B cell (primary cell): ENCODE measurements at regions not wholly inside any gene's neighbourhood (a gene's known extent, or its start where the extent isn't known, plus 50 kb on each side); places are given as distances from the start of the nearest gene placed in this dataset.

Experiments used
- ATAC-seq: fragments of 200-7000 bp; cut with Tn5 transposase; one replicate; pipeline ENCODE4 v1.10.0; 2021; ENCODE audit warnings: low read depth, mild to moderate bottlenecking, moderate number of reproducible peaks, moderate library complexity
- CTCF ChIA-PET: fragments of 350-600 bp; sonication (Branson Sonifier 250); formaldehyde crosslinking; loops from one replicate; lab custom pipeline; 2021; ENCODE audit warnings: antibody characterized with exemption, inconsistent platforms; lab: Charles Lee
- POLR2A ChIA-PET: fragments of 350-600 bp; sonication (Branson Sonifier 250); formaldehyde crosslinking; loops from one replicate; lab custom pipeline; 2021; ENCODE audit warnings: antibody characterized with exemption; lab: Charles Lee
- DNase-seq: peaks from one replicate; pipeline ENCODE4 v3.0.0; 2013
- H2AFZ ChIP-seq: 2 replicates; pipeline ENCODE4 v1.6.1; 2012; ENCODE audit warnings: mild to moderate bottlenecking, low read depth, low read length; ENCODE audit not compliant: insufficient read depth, poor library complexity, severe bottlenecking
- H3K27ac ChIP-seq, 2 donors: 1 replicate in 1 of 2; 2 replicates in 1 of 2; pipeline ENCODE4 v1.5.1; 2012 to 2013; ENCODE audit warnings: low read length in 2 of 2, mild to moderate bottlenecking in 2 of 2, moderate library complexity in 1 of 2
- H3K27me3 ChIP-seq, 4 experiments: fragments of 200-600 bp in 1 of 4; sonication (generic) in 1 of 4; replicated peaks in 1 of 4; 1 replicate in 2 of 4; 2 replicates in 2 of 4; pipeline versions ENCODE4 v1.6.1 to v1.7.0; 2013 to 2016; ENCODE audit warnings: low read length in 3 of 4, mild to moderate bottlenecking in 2 of 4, mixed read lengths in 1 of 4, moderate library complexity in 1 of 4; ENCODE audit not compliant: insufficient read depth in 4 of 4, control insufficient read depth in 3 of 4; ENCODE audit errors: control extremely low read depth in 1 of 4
- H3K36me3 ChIP-seq, 2 experiments: replicated peaks in 1 of 2; 1 replicate in 1 of 2; 2 replicates in 1 of 2; pipeline versions ENCODE4 v1.6.1 to v1.7.1; 2013; ENCODE audit warnings: low read length in 1 of 2; ENCODE audit not compliant: insufficient read depth in 2 of 2, control insufficient read depth in 1 of 2; ENCODE audit errors: control extremely low read depth in 1 of 2, extremely low read depth in 1 of 2
- H3K4me1 ChIP-seq, 2 donors: fragments of 200-600 bp in 1 of 2; sonication (generic) in 1 of 2; 1 replicate in 1 of 2; 2 replicates in 1 of 2; pipeline versions ENCODE4 v1.5.1 to v1.6.1; 2013 to 2017; ENCODE audit warnings: low read length in 2 of 2; ENCODE audit not compliant: control insufficient read depth in 2 of 2, insufficient read depth in 2 of 2
- H3K4me2 ChIP-seq: replicated peaks from 2 replicates; pipeline ENCODE3; 2012; ENCODE audit warnings: mild to moderate bottlenecking, low read depth, low read length; ENCODE audit not compliant: poor library complexity, severe bottlenecking
- H3K4me3 ChIP-seq, 5 experiments: fragments of 200-600 bp in 1 of 5; sonication (generic) in 1 of 5; 1 replicate in 3 of 5; 2 replicates in 2 of 5; pipeline versions ENCODE4 v1.5.1 to v1.7.0; 2011 to 2016; ENCODE audit warnings: low read length in 4 of 5, mild to moderate bottlenecking in 4 of 5, low read depth in 2 of 5, control low read depth in 1 of 5, moderate library complexity in 1 of 5; ENCODE audit not compliant: insufficient read depth in 1 of 5; ENCODE audit errors: control extremely low read depth in 1 of 5, extremely low read depth in 1 of 5
- H3K79me2 ChIP-seq: fragments of 200-600 bp; sonication (generic); one replicate; pipeline ENCODE4 v1.6.0; 2016; ENCODE audit warnings: low read length; ENCODE audit not compliant: control insufficient read depth, insufficient read depth
- H3K9ac ChIP-seq: fragments of 200-600 bp; sonication (generic); 2 replicates; pipeline ENCODE4 v1.6.1; 2017; ENCODE audit warnings: mild to moderate bottlenecking, low read length, moderate library complexity
- H3K9me3 ChIP-seq, 3 donors: one replicate each; pipeline versions ENCODE4 v1.6.1 to v1.7.1; 2013; ENCODE audit warnings: low read length in 2 of 3; ENCODE audit not compliant: control insufficient read depth in 2 of 3, insufficient read depth in 1 of 3; ENCODE audit errors: control extremely low read depth in 1 of 3
- H4K20me1 ChIP-seq: 2 replicates; pipeline ENCODE4 v1.6.0; 2012; ENCODE audit warnings: mild to moderate bottlenecking, low read length; ENCODE audit not compliant: insufficient read depth, control insufficient read depth, poor library complexity, severe bottlenecking
- H3K27ac Mint-ChIP-seq: one replicate; pipeline ENCODE4 v1.8.0; 2021; ENCODE audit warnings: mixed read lengths
- H3K27me3 Mint-ChIP-seq: one replicate; pipeline ENCODE4 v1.8.0; 2021; ENCODE audit warnings: mixed read lengths
- H3K4me1 Mint-ChIP-seq: one replicate; pipeline ENCODE4 v1.8.0; 2021; ENCODE audit warnings: mixed read lengths
- H3K4me3 Mint-ChIP-seq: one replicate; pipeline ENCODE4 v1.8.0; 2021; ENCODE audit warnings: mixed read lengths
- H3K9me3 Mint-ChIP-seq: one replicate; pipeline ENCODE4 v1.8.0; 2022; ENCODE audit warnings: mixed read lengths; ENCODE audit not compliant: insufficient read depth
- CTCF ChIP-seq: fragments of 200-600 bp; IDR thresholded peaks from one replicate; pipeline ENCODE4 v1.8.0; 2022; ENCODE audit warnings: antibody characterized with exemption, mild to moderate bottlenecking
- EZH2 ChIP-seq: IDR thresholded peaks from 2 replicates; pipeline ENCODE4 v1.6.1; 2012; ENCODE audit warnings: borderline replicate concordance, low read depth, mild to moderate bottlenecking, moderate library complexity, low read length; ENCODE audit not compliant: insufficient read depth, poor library complexity, severe bottlenecking
- WGBS: methylation state at CpG from one replicate; pipeline ENCODE4 v1.1.5; 2013; ENCODE audit warnings: missing lambda C conversion rate; ENCODE audit not compliant: insufficient coverage; 5-methylcytosine and 5-hydroxymethylcytosine counted together
- intact Hi-C: fragments of 100-400 bp; cut with micrococcal nuclease; formaldehyde crosslinking; loops from one replicate; pipeline ENCODE4 v1.10.0; 2022

- no CpG with 5 or more reads among the region's 2 CpGs for WGBS
- H3K27me3 ChIP-seq: no peaks in the 10 kb centered on the region
- no peak overlapping the region for H2AFZ ChIP-seq
- POLR2A ChIA-PET: no interaction called here
- TF ChIP-seq CTCF (no peak), EZH2 (no peak)
- H3K4me1 ChIP-seq: no peaks in the 10 kb centered on the region
- no peak overlapping the region for H3K4me3 ChIP-seq
- no peaks in the 10 kb centered on the region for H3K9me3 Mint-ChIP-seq
- H3K4me1 Mint-ChIP-seq: no peaks in the 10 kb centered on the region
- DNase-seq (no peak), ATAC-seq (no peak)
- H3K4me3 Mint-ChIP-seq: no peak overlapping the region
- intact Hi-C loops: no loop called here
- H3K27ac Mint-ChIP-seq: no peak overlapping the region
- H3K9ac ChIP-seq: no peak overlapping the region
- peaks cover 0 to 1% (median 0%) of the 10 kb centered on the region in 3 donors for H3K9me3 ChIP-seq
- CTCF ChIA-PET: no interaction called here
- H3K27ac ChIP-seq: no peak overlapping the region
- H3K36me3 ChIP-seq: no peaks in the 10 kb centered on the region
- H4K20me1 ChIP-seq: no peaks in the 10 kb centered on the region
- H3K79me2 ChIP-seq: no peaks in the 10 kb centered on the region
- no peak overlapping the region for H3K4me2 ChIP-seq
- no peaks in the 10 kb centered on the region for H3K27me3 Mint-ChIP-seq
These were observed 413.6 kb downstream of the GXYLT1 start for GRCh38 chr12:41731061-41731460.

GRCh38 chr12:41724216-41724615, 420.5 kb downstream of the GXYLT1 start:
- POLR2A ChIA-PET: no interaction called here
- Histone ChIP-seq H3K27ac (no peak overlapping the region), H3K4me2 (no peak overlapping the region), H3K4me1 (no peaks in the 10 kb centered on the region), H3K9me3 (no peaks in the 10 kb centered on the region), H3K79me2 (no peaks in the 10 kb centered on the region), H3K36me3 (no peaks in the 10 kb centered on the region), H4K20me1 (no peaks in the 10 kb centered on the region), H3K27me3 (no peaks in the 10 kb centered on the region), H2AFZ (no peak overlapping the region), H3K9ac (no peak overlapping the region), H3K4me3 (no peak overlapping the region)
- DNase-seq: no peak
- intact Hi-C loops: no loop called here
- CTCF ChIA-PET: no interaction called here
- Mint-ChIP-seq H3K27ac (no peak overlapping the region), H3K4me3 (no peak overlapping the region), H3K9me3 (no peaks in the 10 kb centered on the region), H3K4me1 (no peaks in the 10 kb centered on the region), H3K27me3 (peaks cover 5% of the 10 kb centered on the region)
- no peak for ATAC-seq
- TF ChIP-seq CTCF (no peak), EZH2 (no peak)
- WGBS: no CpG with 5 or more reads among the region's 2 CpGs
